Activated naive CD4-positive, alpha-beta T cell treated with anti-CD3 and anti-CD28 coated beads, Interleukin-2, amount 10 ng/mL, durations not matched to agents 7 days and 5 days (primary cell): ENCODE measurements at regions not wholly inside any gene's neighbourhood (a gene's known extent, or its start where the extent isn't known, plus 50 kb on each side); places are given as distances from the start of the nearest gene placed in this dataset.

Experiments
- CTCF ChIA-PET: fragments of 350-600 bp; sonication (Branson Sonifier 250); formaldehyde crosslinking; loops from one replicate; lab custom pipeline; 2021; ENCODE audit warnings: antibody characterized with exemption; lab: Charles Lee
- DNase-seq: peaks from one replicate; pipeline ENCODE4 v3.0.0-alpha.2; 2020
- H3K27ac Mint-ChIP-seq: one replicate; pipeline ENCODE4 v1.8.0; 2021; ENCODE audit warnings: mild to moderate bottlenecking, moderate library complexity, mixed read lengths
- H3K27me3 Mint-ChIP-seq: one replicate; pipeline ENCODE4 v1.8.0; 2021; ENCODE audit warnings: mild to moderate bottlenecking, mixed read lengths
- H3K36me3 Mint-ChIP-seq: one replicate; pipeline ENCODE4 v1.8.0; 2021; ENCODE audit warnings: mixed read lengths
- H3K4me1 Mint-ChIP-seq: one replicate; pipeline ENCODE4 v1.8.0; 2021; ENCODE audit warnings: mixed read lengths
- H3K4me3 Mint-ChIP-seq: one replicate; pipeline ENCODE4 v1.8.0; 2021; ENCODE audit warnings: mild to moderate bottlenecking, moderate library complexity, mixed read lengths
- H3K9me3 Mint-ChIP-seq: one replicate; pipeline ENCODE4 v1.8.0; 2021; ENCODE audit warnings: mixed read lengths

GRCh38 chr1:183726825-183727224 lies 73.7 kb upstream of the APOBEC4 start:
- Mint-ChIP-seq H3K36me3 (no peaks in the 10 kb centered on the region), H3K9me3 (no peaks in the 10 kb centered on the region), H3K27ac (no peak overlapping the region), H3K27me3 (no peaks in the 10 kb centered on the region), H3K4me1 (no peaks in the 10 kb centered on the region), H3K4me3 (no peak overlapping the region)
- CTCF ChIA-PET = no interaction called here
- no peak for DNase-seq

- Mint-ChIP-seq H3K9me3 (no peaks in the 10 kb centered on the region), H3K4me3 (no peak overlapping the region), H3K27ac (no peak overlapping the region), H3K4me1 (no peaks in the 10 kb centered on the region), H3K27me3 (no peaks in the 10 kb centered on the region), H3K36me3 (no peaks in the 10 kb centered on the region)
- CTCF ChIA-PET = no interaction called here
- no peak for DNase-seq
Measured at GRCh38 chr1:183724350-183725042, 71.4 kb upstream of the APOBEC4 start.

- H3K36me3 Mint-ChIP-seq = no peaks in the 10 kb centered on the region
- no peaks in the 10 kb centered on the region for H3K4me1 Mint-ChIP-seq
- DNase-seq = no peak
- no peak overlapping the region for H3K4me3 Mint-ChIP-seq
- no peaks in the 10 kb centered on the region for H3K27me3 Mint-ChIP-seq
- no peaks in the 10 kb centered on the region for H3K9me3 Mint-ChIP-seq
- H3K27ac Mint-ChIP-seq = no peak overlapping the region
- CTCF ChIA-PET = no interaction called here
Measured at GRCh38 chr1:183723571-183723970, 70.5 kb upstream of the APOBEC4 start.

GRCh38 chr1:183721041-183721440 lies 67.9 kb upstream of the APOBEC4 start:
- Mint-ChIP-seq H3K27ac (no peak overlapping the region), H3K36me3 (no peaks in the 10 kb centered on the region), H3K9me3 (no peaks in the 10 kb centered on the region), H3K4me3 (no peak overlapping the region), H3K4me1 (no peaks in the 10 kb centered on the region), H3K27me3 (no peaks in the 10 kb centered on the region)
- CTCF ChIA-PET = interaction anchor here (1.6 kb wide), 1 partner anchor 36 kb away, joined by 4 read pairs; no protein-coding TSS in a partner anchor
- DNase-seq = no peak

GRCh38 chr1:183720028-183720427 lies 66.9 kb upstream of the APOBEC4 start:
- Mint-ChIP-seq H3K9me3 (no peaks in the 10 kb centered on the region), H3K36me3 (no peaks in the 10 kb centered on the region), H3K4me1 (no peaks in the 10 kb centered on the region), H3K27me3 (no peaks in the 10 kb centered on the region), H3K27ac (no peak overlapping the region), H3K4me3 (no peak overlapping the region)
- DNase-seq = no peak
- CTCF ChIA-PET = no interaction called here

- Mint-ChIP-seq H3K4me1 (no peaks in the 10 kb centered on the region), H3K9me3 (no peaks in the 10 kb centered on the region), H3K4me3 (no peak overlapping the region), H3K27ac (no peak overlapping the region), H3K27me3 (no peaks in the 10 kb centered on the region), H3K36me3 (no peaks in the 10 kb centered on the region)
- CTCF ChIA-PET = no interaction called here
- DNase-seq = no peak
Measured at GRCh38 chr1:183719289-183719688, 66.2 kb upstream of the APOBEC4 start.

GRCh38 chr1:183716286-183716685 lies 63.2 kb upstream of the APOBEC4 start:
- no peaks in the 10 kb centered on the region for H3K36me3 Mint-ChIP-seq
- no peaks in the 10 kb centered on the region for H3K9me3 Mint-ChIP-seq
- H3K27me3 Mint-ChIP-seq = no peaks in the 10 kb centered on the region
- no peaks in the 10 kb centered on the region for H3K4me1 Mint-ChIP-seq
- no peak overlapping the region for H3K27ac Mint-ChIP-seq
- DNase-seq = no peak
- CTCF ChIA-PET = no interaction called here
- no peak overlapping the region for H3K4me3 Mint-ChIP-seq

- H3K9me3 Mint-ChIP-seq = no peaks in the 10 kb centered on the region
- CTCF ChIA-PET = interaction anchor here (1.5 kb wide), 1 partner anchor 27 kb away, joined by 4 read pairs; no protein-coding TSS in a partner anchor
- no peaks in the 10 kb centered on the region for H3K4me1 Mint-ChIP-seq
- H3K36me3 Mint-ChIP-seq = no peaks in the 10 kb centered on the region
- H3K27me3 Mint-ChIP-seq = no peaks in the 10 kb centered on the region
- no peak overlapping the region for H3K27ac Mint-ChIP-seq
- H3K4me3 Mint-ChIP-seq = no peak overlapping the region
- no peak for DNase-seq
Measured at GRCh38 chr1:183711741-183712361, 58.7 kb upstream of the APOBEC4 start.

GRCh38 chr1:183711165-183711682 lies 58.1 kb upstream of the APOBEC4 start:
- CTCF ChIA-PET = interaction anchor here (1.5 kb wide), 1 partner anchor 27 kb away, joined by 4 read pairs; no protein-coding TSS in a partner anchor
- no peaks in the 10 kb centered on the region for H3K9me3 Mint-ChIP-seq
- no peak overlapping the region for H3K27ac Mint-ChIP-seq
- H3K36me3 Mint-ChIP-seq = no peaks in the 10 kb centered on the region
- H3K27me3 Mint-ChIP-seq = no peaks in the 10 kb centered on the region
- DNase-seq = no peak
- no peak overlapping the region for H3K4me3 Mint-ChIP-seq
- H3K4me1 Mint-ChIP-seq = no peaks in the 10 kb centered on the region

GRCh38 chr1:183710734-183711133 lies 57.6 kb upstream of the APOBEC4 start:
- no peak overlapping the region for H3K27ac Mint-ChIP-seq
- H3K27me3 Mint-ChIP-seq = no peaks in the 10 kb centered on the region
- H3K9me3 Mint-ChIP-seq = no peaks in the 10 kb centered on the region
- no peak for DNase-seq
- no peaks in the 10 kb centered on the region for H3K36me3 Mint-ChIP-seq
- H3K4me1 Mint-ChIP-seq = no peaks in the 10 kb centered on the region
- no peak overlapping the region for H3K4me3 Mint-ChIP-seq
- CTCF ChIA-PET = interaction anchor here (1.5 kb wide), 1 partner anchor 26 kb away, joined by 4 read pairs; no protein-coding TSS in a partner anchor

- Mint-ChIP-seq H3K36me3 (no peaks in the 10 kb centered on the region), H3K4me3 (no peak overlapping the region), H3K9me3 (no peaks in the 10 kb centered on the region), H3K27ac (no peak overlapping the region), H3K27me3 (no peaks in the 10 kb centered on the region), H3K4me1 (no peaks in the 10 kb centered on the region)
- no peak for DNase-seq
- CTCF ChIA-PET = no interaction called here
Measured at GRCh38 chr1:183710333-183710732, 57.2 kb upstream of the APOBEC4 start.

- H3K36me3 Mint-ChIP-seq = peaks cover 2% of the 10 kb centered on the region
- H3K4me3 Mint-ChIP-seq = no peak overlapping the region
- no peak overlapping the region for H3K27ac Mint-ChIP-seq
- no peaks in the 10 kb centered on the region for H3K4me1 Mint-ChIP-seq
- no peaks in the 10 kb centered on the region for H3K9me3 Mint-ChIP-seq
- CTCF ChIA-PET = interaction anchor here (1.2 kb wide), 1 partner anchor 49 kb away, joined by 3 read pairs; no protein-coding TSS in a partner anchor
- no peaks in the 10 kb centered on the region for H3K27me3 Mint-ChIP-seq
- no peak for DNase-seq
Measured at GRCh38 chr1:183704131-183704530, 51.0 kb upstream of the APOBEC4 start.
